Natural killer cell (primary cell): ENCODE measurements at regions not wholly inside any gene's neighbourhood (a gene's known extent, or its start where the extent isn't known, plus 50 kb on each side); places are given as distances from the start of the nearest gene placed in this dataset.
A peak's percentile ranks its signal among the peaks of the same experiment; 100 is the strongest.

Experiments used
- ATAC-seq, 3 donors: fragments of 150-1000 bp in 2 of 3; fragments of 200-7000 bp in 1 of 3; cut with Tn5 transposase; 1 replicate in 1 of 3; 2 replicates in 2 of 3; pipeline ENCODE4 v1.10.0; 2021; ENCODE audit warnings: mild to moderate bottlenecking in 2 of 3, moderate library complexity in 2 of 3
- DNase-seq, 2 donors: peaks; one replicate each; pipeline versions ENCODE4 v3.0.0 to v3.0.0-alpha.2; 2013 to 2021; ENCODE audit warnings: mixed read lengths in 1 of 2
- H3K27ac ChIP-seq: one replicate; pipeline ENCODE4 v1.5.1; 2013; ENCODE audit warnings: mild to moderate bottlenecking, low read length
- H3K27me3 ChIP-seq: one replicate; pipeline ENCODE4 v1.6.1; 2013; ENCODE audit warnings: low read length; ENCODE audit not compliant: control insufficient read depth, insufficient read depth
- H3K36me3 ChIP-seq: one replicate; pipeline ENCODE4 v1.6.1; 2013; ENCODE audit warnings: low read length; ENCODE audit not compliant: control insufficient read depth, insufficient read depth
- H3K4me1 ChIP-seq: one replicate; pipeline ENCODE4 v1.6.1; 2013; ENCODE audit warnings: low read length; ENCODE audit not compliant: control insufficient read depth, insufficient read depth
- H3K4me3 ChIP-seq: one replicate; pipeline ENCODE4 v1.5.1; 2013; ENCODE audit warnings: low read length
- H3K9me3 ChIP-seq: one replicate; pipeline ENCODE4 v1.6.1; 2013; ENCODE audit warnings: low read length; ENCODE audit not compliant: control insufficient read depth, insufficient read depth
- H3K27ac Mint-ChIP-seq, 2 donors: one replicate each; pipeline ENCODE4 v1.8.0; 2022; ENCODE audit warnings: mild to moderate bottlenecking in 2 of 2, mixed read lengths in 2 of 2, moderate library complexity in 1 of 2
- H3K27me3 Mint-ChIP-seq, 2 donors: one replicate each; pipeline ENCODE4 v1.8.0; 2022; ENCODE audit warnings: low read depth in 2 of 2, mixed read lengths in 2 of 2
- H3K36me3 Mint-ChIP-seq: one replicate; pipeline ENCODE4 v1.8.0; 2022; ENCODE audit warnings: mixed read lengths
- H3K4me1 Mint-ChIP-seq, 2 donors: one replicate each; pipeline ENCODE4 v1.8.0; 2022; ENCODE audit warnings: mixed read lengths in 2 of 2
- H3K4me3 Mint-ChIP-seq: one replicate; pipeline ENCODE4 v1.8.0; 2022; ENCODE audit warnings: mild to moderate bottlenecking, moderate library complexity, mixed read lengths
- H3K9me3 Mint-ChIP-seq, 2 donors: one replicate each; pipeline ENCODE4 v1.8.0; 2022; ENCODE audit warnings: mixed read lengths in 2 of 2
- CTCF ChIP-seq: fragments of 200-600 bp; IDR thresholded peaks from one replicate; pipeline ENCODE4 v1.8.0; 2022; ENCODE audit warnings: antibody characterized with exemption
- WGBS: methylation state at CpG from one replicate; pipeline ENCODE4 v1.1.7; 2013; ENCODE audit warnings: missing lambda C conversion rate; ENCODE audit not compliant: insufficient coverage; 5-methylcytosine and 5-hydroxymethylcytosine counted together
- intact Hi-C: fragments of 100-400 bp; cut with micrococcal nuclease; formaldehyde crosslinking; loops from one replicate; pipeline ENCODE4 v1.14.2; 2022

- Mint-ChIP-seq H3K4me3 (no peak overlapping the region), H3K4me1 (peaks cover 10 to 11% of the 10 kb centered on the region in 2 donors), H3K27ac (no peak overlapping the region), H3K27me3 (peaks cover 18 to 41% of the 10 kb centered on the region in 2 donors), H3K36me3 (no peaks in the 10 kb centered on the region), H3K9me3 (no peaks in the 10 kb centered on the region)
- Histone ChIP-seq H3K4me3 (no peak overlapping the region), H3K9me3 (peaks cover 2% of the 10 kb centered on the region), H3K4me1 (no peaks in the 10 kb centered on the region), H3K27ac (no peak overlapping the region), H3K27me3 (no peaks in the 10 kb centered on the region), H3K36me3 (no peaks in the 10 kb centered on the region)
- peak in 1 of 3 donors; percentile 35 for ATAC-seq
- DNase-seq, result no peak
- intact Hi-C loops, result no loop called here
- 90% methylated on average over 6 of the region's 9 CpGs for WGBS
- no peak for TF ChIP-seq CTCF
Measured at GRCh38 chr2:191597186-191597751, 80.7 kb upstream of the NABP1 start.

- Histone ChIP-seq H3K36me3 (no peaks in the 10 kb centered on the region), H3K27ac (no peak overlapping the region), H3K9me3 (no peaks in the 10 kb centered on the region), H3K27me3 (no peaks in the 10 kb centered on the region), H3K4me3 (no peak overlapping the region), H3K4me1 (no peaks in the 10 kb centered on the region)
- Mint-ChIP-seq H3K36me3 (no peaks in the 10 kb centered on the region), H3K9me3 (no peaks in the 10 kb centered on the region), H3K4me3 (no peak overlapping the region), H3K4me1 (peaks cover 10 to 11% of the 10 kb centered on the region in 2 donors), H3K27me3 (peaks cover 18 to 41% of the 10 kb centered on the region in 2 donors), H3K27ac (no peak overlapping the region)
- DNase-seq (no peak), ATAC-seq (no peak)
- intact Hi-C loops, result no loop called here
- TF ChIP-seq CTCF, result no peak
Measured at GRCh38 chr2:191598296-191598695, 79.6 kb upstream of the NABP1 start.

GRCh38 chr2:191601060-191601459, 76.9 kb upstream of the NABP1 start:
- no peak overlapping the region for H3K4me3 Mint-ChIP-seq
- no peaks in the 10 kb centered on the region for H3K9me3 Mint-ChIP-seq
- H3K4me1 ChIP-seq, result no peaks in the 10 kb centered on the region
- peaks cover 10 to 11% of the 10 kb centered on the region in 2 donors for H3K4me1 Mint-ChIP-seq
- no peak overlapping the region for H3K27ac Mint-ChIP-seq
- intact Hi-C loops, result no loop called here
- H3K27ac ChIP-seq, result no peak overlapping the region
- no peaks in the 10 kb centered on the region for H3K36me3 ChIP-seq
- 90% methylated on average over 2 of the region's 3 CpGs for WGBS
- no peak overlapping the region for H3K4me3 ChIP-seq
- no peaks in the 10 kb centered on the region for H3K9me3 ChIP-seq
- DNase-seq (no peak), ATAC-seq (no peak)
- peaks cover 14 to 34% of the 10 kb centered on the region in 2 donors for H3K27me3 Mint-ChIP-seq
- TF ChIP-seq CTCF, result no peak
- H3K36me3 Mint-ChIP-seq, result no peaks in the 10 kb centered on the region
- no peaks in the 10 kb centered on the region for H3K27me3 ChIP-seq

GRCh38 chr2:191604154-191604553, 73.8 kb upstream of the NABP1 start:
- H3K27me3 Mint-ChIP-seq, result peaks cover 13 to 30% of the 10 kb centered on the region in 2 donors
- H3K36me3 Mint-ChIP-seq, result no peaks in the 10 kb centered on the region
- Histone ChIP-seq H3K36me3 (no peaks in the 10 kb centered on the region), H3K27me3 (no peaks in the 10 kb centered on the region), H3K27ac (no peak overlapping the region), H3K4me3 (no peak overlapping the region), H3K4me1 (no peaks in the 10 kb centered on the region), H3K9me3 (no peaks in the 10 kb centered on the region)
- no peaks in the 10 kb centered on the region for H3K9me3 Mint-ChIP-seq
- DNase-seq, result no peak
- WGBS, result 90% methylated on average over 3 of the region's 4 CpGs
- H3K4me1 Mint-ChIP-seq, result peaks cover 10 to 11% of the 10 kb centered on the region in 2 donors
- ATAC-seq, result no peak
- intact Hi-C loops, result no loop called here
- H3K27ac Mint-ChIP-seq, result no peak overlapping the region
- TF ChIP-seq CTCF, result no peak
- no peak overlapping the region for H3K4me3 Mint-ChIP-seq
